ENCODE measurements at regions not wholly inside any gene's neighbourhood (a gene's known extent, or its start where the extent isn't known, plus 50 kb on each side); places are given as distances from the start of the nearest gene placed in this dataset.

GRCh38 chr4:89570931-89571330, 263.3 kb upstream of the GPRIN3 start:
- H4K20me1 ChIP-seq (ENCODE audit: control insufficient read depth, insufficient read depth, low read length, poor library complexity, severe bottlenecking), result no peaks in the 10 kb centered on the region
- DNase-seq, result no peak
- no peaks in the 10 kb centered on the region for H3K27me3 ChIP-seq (replicated peaks in 1 of 4; ENCODE audit: control extremely low read depth in 1 of 4, control insufficient read depth in 3 of 4, insufficient read depth in 4 of 4, low read length in 3 of 4)
- POLR2A ChIA-PET, result no interaction called here
- no peaks in the 10 kb centered on the region for H3K4me1 ChIP-seq (ENCODE audit: control insufficient read depth in 2 of 2, insufficient read depth in 2 of 2, low read length in 2 of 2)
- no peaks in the 10 kb centered on the region for H3K79me2 ChIP-seq (ENCODE audit: control insufficient read depth, insufficient read depth, low read length)
- H3K4me2 ChIP-seq (replicated peaks; ENCODE audit: low read depth, low read length, poor library complexity, severe bottlenecking), result no peak overlapping the region
- H3K36me3 ChIP-seq (replicated peaks in 1 of 2; ENCODE audit: control extremely low read depth in 1 of 2, control insufficient read depth in 1 of 2, extremely low read depth in 1 of 2, insufficient read depth in 2 of 2, low read length in 1 of 2), result no peaks in the 10 kb centered on the region
- H3K9ac ChIP-seq (ENCODE audit: low read length), result no peak overlapping the region
- H3K4me3 ChIP-seq (ENCODE audit: control extremely low read depth in 1 of 5, extremely low read depth in 1 of 5, insufficient read depth in 1 of 5, low read depth in 2 of 5, low read length in 4 of 5), result no peak overlapping the region
- H3K27me3 Mint-ChIP-seq, result peaks cover 18% of the 10 kb centered on the region
- no peak overlapping the region for H2AFZ ChIP-seq (ENCODE audit: insufficient read depth, low read depth, low read length, poor library complexity, severe bottlenecking)
- H3K27ac ChIP-seq (ENCODE audit: low read length in 2 of 2), result no peak overlapping the region
- no peaks in the 10 kb centered on the region for H3K4me1 Mint-ChIP-seq
- H3K4me3 Mint-ChIP-seq, result no peak overlapping the region
- no peak for ATAC-seq (ENCODE audit: low read depth)
- no peaks in the 10 kb centered on the region for H3K9me3 ChIP-seq (ENCODE audit: control extremely low read depth in 1 of 3, control insufficient read depth in 2 of 3, insufficient read depth in 1 of 3, low read length in 2 of 3)
- intact Hi-C loops (cut with micrococcal nuclease), result no loop called here
- H3K9me3 Mint-ChIP-seq (ENCODE audit: insufficient read depth), result no peaks in the 10 kb centered on the region
- WGBS (ENCODE audit: insufficient coverage), result no CpG with 5 or more reads among the region's 1 CpG
- H3K27ac Mint-ChIP-seq, result no peak overlapping the region
- TF ChIP-seq CTCF (IDR thresholded peaks at IDR 0.05), result no peak
- TF ChIP-seq EZH2 (IDR thresholded peaks at IDR 0.05; ENCODE audit: borderline replicate concordance, insufficient read depth, low read depth, low read length, poor library complexity, severe bottlenecking), result no peak
- CTCF ChIA-PET, result no interaction called here

GRCh38 chr4:89567936-89568335, 260.3 kb upstream of the GPRIN3 start:
- Mint-ChIP-seq H3K27ac (no peak overlapping the region), H3K9me3 (ENCODE audit: insufficient read depth) (no peaks in the 10 kb centered on the region), H3K4me1 (no peaks in the 10 kb centered on the region), H3K27me3 (peaks cover 18% of the 10 kb centered on the region), H3K4me3 (no peak overlapping the region)
- no peaks in the 10 kb centered on the region for H3K36me3 ChIP-seq (replicated peaks in 1 of 2; ENCODE audit: control extremely low read depth in 1 of 2, control insufficient read depth in 1 of 2, extremely low read depth in 1 of 2, insufficient read depth in 2 of 2, low read length in 1 of 2)
- no peak overlapping the region for H3K9ac ChIP-seq (ENCODE audit: low read length)
- no peak overlapping the region for H2AFZ ChIP-seq (ENCODE audit: insufficient read depth, low read depth, low read length, poor library complexity, severe bottlenecking)
- H3K27ac ChIP-seq (ENCODE audit: low read length in 2 of 2), result no peak overlapping the region
- no peaks in the 10 kb centered on the region for H3K27me3 ChIP-seq (replicated peaks in 1 of 4; ENCODE audit: control extremely low read depth in 1 of 4, control insufficient read depth in 3 of 4, insufficient read depth in 4 of 4, low read length in 3 of 4)
- WGBS (ENCODE audit: insufficient coverage), result 85% methylated on average over 7 of the region's 7 CpGs
- CTCF ChIA-PET, result no interaction called here
- no peak overlapping the region for H3K4me3 ChIP-seq (ENCODE audit: control extremely low read depth in 1 of 5, extremely low read depth in 1 of 5, insufficient read depth in 1 of 5, low read depth in 2 of 5, low read length in 4 of 5)
- no peaks in the 10 kb centered on the region for H3K4me1 ChIP-seq (ENCODE audit: control insufficient read depth in 2 of 2, insufficient read depth in 2 of 2, low read length in 2 of 2)
- TF ChIP-seq CTCF (IDR thresholded peaks at IDR 0.05), result no peak
- no peak for TF ChIP-seq EZH2 (IDR thresholded peaks at IDR 0.05; ENCODE audit: borderline replicate concordance, insufficient read depth, low read depth, low read length, poor library complexity, severe bottlenecking)
- H3K9me3 ChIP-seq (ENCODE audit: control extremely low read depth in 1 of 3, control insufficient read depth in 2 of 3, insufficient read depth in 1 of 3, low read length in 2 of 3), result no peaks in the 10 kb centered on the region
- H3K79me2 ChIP-seq (ENCODE audit: control insufficient read depth, insufficient read depth, low read length), result no peaks in the 10 kb centered on the region
- no peaks in the 10 kb centered on the region for H4K20me1 ChIP-seq (ENCODE audit: control insufficient read depth, insufficient read depth, low read length, poor library complexity, severe bottlenecking)
- intact Hi-C loops (cut with micrococcal nuclease), result no loop called here
- DNase-seq, result no peak
- no peak for ATAC-seq (ENCODE audit: low read depth)
- POLR2A ChIA-PET, result no interaction called here
- no peak overlapping the region for H3K4me2 ChIP-seq (replicated peaks; ENCODE audit: low read depth, low read length, poor library complexity, severe bottlenecking)
